Skeletal muscle tissue (tissue), 4 donors: ENCODE measurements at regions not wholly inside any gene's neighbourhood (a gene's known extent, or its start where the extent isn't known, plus 50 kb on each side); places are given as distances from the start of the nearest gene placed in this dataset. TPM values are rescaled to one million over a fixed set of nuclear protein-coding genes. Genes with fewer than 3 reads are reported as not detected.

ENCODE experiments used
- H3K27ac ChIP-seq: one replicate; pipeline ENCODE4 v1.7.0; 2013; ENCODE audit warnings: mild to moderate bottlenecking, low read depth, low read length, inconsistent platforms
- H3K27me3 ChIP-seq, 3 donors: one replicate each; pipeline ENCODE4 v1.7.0; 2013; ENCODE audit warnings: low read length in 3 of 3; ENCODE audit not compliant: control insufficient read depth in 3 of 3, insufficient read depth in 3 of 3
- H3K36me3 ChIP-seq, 3 donors: one replicate each; pipeline ENCODE4 v1.7.0; 2013; ENCODE audit warnings: low read length in 3 of 3; ENCODE audit not compliant: control insufficient read depth in 3 of 3, insufficient read depth in 3 of 3
- H3K4me1 ChIP-seq, 3 donors: one replicate each; pipeline ENCODE4 v1.7.0; 2013; ENCODE audit warnings: low read length in 3 of 3, mild to moderate bottlenecking in 3 of 3; ENCODE audit not compliant: control insufficient read depth in 3 of 3, insufficient read depth in 3 of 3
- H3K4me3 ChIP-seq, 3 donors: one replicate each; pipeline ENCODE4 v1.7.0; 2013; ENCODE audit warnings: low read length in 3 of 3
- H3K9ac ChIP-seq, 3 donors: one replicate each; pipeline ENCODE4 v1.7.0; 2013; ENCODE audit warnings: low read length in 3 of 3, mild to moderate bottlenecking in 3 of 3, moderate library complexity in 2 of 3, low read depth in 1 of 3
- H3K9me3 ChIP-seq, 3 donors: one replicate each; pipeline ENCODE4 v1.7.0; 2013; ENCODE audit warnings: low read length in 3 of 3; ENCODE audit not compliant: control insufficient read depth in 3 of 3
- small RNA-seq: library from RNA; depleted of rRNA; stranded (forward); fragments of <200 nt; gene quantifications from one replicate; pipeline ENCODE3, GENCODE V24; 2014
- donor health status: Osteomylitis.

DNA sequence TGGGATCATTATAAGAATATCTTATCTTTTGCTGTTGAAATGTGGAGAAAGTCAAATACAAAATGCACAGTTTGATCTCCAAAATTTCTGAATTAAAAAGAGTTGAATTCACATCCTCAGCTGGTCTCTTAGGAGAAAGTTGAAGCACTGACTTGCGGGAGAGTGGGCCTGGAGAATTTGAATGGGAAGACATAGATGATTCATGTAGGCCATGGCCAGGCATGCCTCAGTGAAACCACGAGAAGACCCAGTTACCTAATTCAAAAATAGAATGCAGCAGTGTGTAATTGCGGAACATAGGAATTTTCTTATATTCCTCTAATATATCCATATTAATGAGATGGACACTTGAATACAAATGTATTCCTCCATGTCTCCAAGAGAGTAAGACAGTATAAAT lies 53.0 kb upstream of the DTNBP1 start:
- H3K4me3 ChIP-seq, result no peak overlapping the region
- no peak overlapping the region for H3K27ac ChIP-seq
- H3K9me3 ChIP-seq, result no peaks in the 10 kb centered on the region
- no peaks in the 10 kb centered on the region for H3K27me3 ChIP-seq
- peaks cover 13 to 26% (median 18%) of the 10 kb centered on the region in 3 donors for H3K4me1 ChIP-seq
- no peaks in the 10 kb centered on the region for H3K36me3 ChIP-seq
- no peak overlapping the region for H3K9ac ChIP-seq

DNA sequence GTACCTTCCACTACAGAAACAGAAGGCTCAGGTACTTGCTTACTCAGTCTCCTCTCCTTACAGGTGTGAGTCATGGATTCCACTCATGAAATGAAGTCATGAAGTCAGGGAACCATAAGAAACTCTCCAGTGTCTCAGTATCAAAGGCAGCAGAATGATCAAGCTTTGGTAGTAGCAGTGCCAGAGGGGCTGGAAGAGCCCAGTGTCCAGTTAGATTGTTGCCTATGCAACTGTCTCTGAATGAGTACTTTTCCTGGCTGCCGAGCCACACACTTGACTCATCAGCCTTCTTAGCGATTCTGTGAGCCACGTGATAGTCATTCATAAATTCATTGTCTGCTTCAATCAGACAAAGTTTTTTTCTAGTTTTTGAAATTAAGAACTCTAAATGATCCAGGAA lies 52.2 kb upstream of the DTNBP1 start:
- Histone ChIP-seq H3K27me3 (no peaks in the 10 kb centered on the region), H3K36me3 (no peaks in the 10 kb centered on the region), H3K27ac (no peak overlapping the region), H3K9me3 (no peaks in the 10 kb centered on the region), H3K9ac (no peak overlapping the region), H3K4me1 (peaks cover 13 to 26% (median 18%) of the 10 kb centered on the region in 3 donors), H3K4me3 (no peak overlapping the region)

- no peak overlapping the region for H3K9ac ChIP-seq
- H3K4me1 ChIP-seq, result peaks cover 13 to 26% (median 18%) of the 10 kb centered on the region in 3 donors
- no peaks in the 10 kb centered on the region for H3K27me3 ChIP-seq
- no peaks in the 10 kb centered on the region for H3K9me3 ChIP-seq
- no peak overlapping the region for H3K27ac ChIP-seq
- no peaks in the 10 kb centered on the region for H3K36me3 ChIP-seq
- no peak overlapping the region for H3K4me3 ChIP-seq
These were observed 51.8 kb upstream of the DTNBP1 start for GRCh38 chr6:15714658-15715057.

DNA sequence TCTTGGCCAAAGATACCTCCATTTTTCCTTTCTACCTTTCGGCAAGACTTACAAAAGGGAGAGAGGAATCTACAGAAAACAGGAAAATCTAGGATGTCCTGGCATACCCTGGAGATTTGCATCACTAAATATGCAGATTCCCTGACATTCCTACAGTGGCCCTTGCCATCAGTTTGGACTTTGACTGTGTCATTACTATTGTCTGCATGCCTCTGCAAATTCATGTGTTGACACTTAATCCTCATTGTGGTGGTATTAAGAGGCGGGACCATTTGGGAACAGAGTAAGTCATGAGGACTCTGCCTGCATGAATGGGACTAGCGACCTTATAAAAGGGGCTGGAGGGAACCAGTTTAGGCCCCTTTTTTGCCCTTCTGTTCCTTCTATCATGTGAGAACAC lies 50.5 kb upstream of the DTNBP1 start:
- Histone ChIP-seq H3K9me3 (no peaks in the 10 kb centered on the region), H3K27me3 (no peaks in the 10 kb centered on the region), H3K36me3 (no peaks in the 10 kb centered on the region), H3K4me1 (peaks cover 13 to 26% (median 18%) of the 10 kb centered on the region in 3 donors), H3K9ac (peak overlapping the region in 1 of 3 donors; percentile 34), H3K4me3 (no peak overlapping the region), H3K27ac (peak overlapping the region; percentile 36)

DNA sequence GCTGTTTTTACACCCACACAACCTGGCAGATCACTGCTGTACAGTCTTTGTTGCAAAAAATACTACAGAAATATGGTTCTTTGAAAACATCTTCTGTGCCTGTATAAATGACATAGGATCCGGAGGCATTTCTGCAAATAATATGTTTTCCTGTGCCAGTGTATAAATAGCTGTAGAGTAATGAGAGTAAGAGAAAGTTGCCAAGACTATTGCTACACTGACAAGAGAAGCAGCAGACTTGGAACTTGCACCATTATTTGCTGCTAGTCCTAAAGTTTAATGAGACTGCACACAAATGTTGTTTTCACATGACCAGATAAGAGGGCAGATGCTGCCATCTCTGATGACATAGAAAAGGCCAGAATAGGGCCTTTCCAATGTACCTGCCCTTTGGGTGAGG lies 50.0 kb upstream of the DTNBP1 start:
- Histone ChIP-seq H3K27ac (peak overlapping the region; percentile 36), H3K36me3 (no peaks in the 10 kb centered on the region), H3K9me3 (no peaks in the 10 kb centered on the region), H3K27me3 (no peaks in the 10 kb centered on the region), H3K9ac (peak overlapping the region in 1 of 3 donors; percentile 34), H3K4me1 (peaks cover 13 to 26% (median 18%) of the 10 kb centered on the region in 3 donors), H3K4me3 (peak overlapping the region in 1 of 3 donors; percentile 9)

Small RNA genes lying in the stretch of these regions (small RNA-seq; reads per million reads assigned to genes)
- not detected for gene AL365265.1
